ENCODE measurements at regions not wholly inside any gene's neighbourhood (a gene's known extent, or its start where the extent isn't known, plus 50 kb on each side); places are given as distances from the start of the nearest gene placed in this dataset.

DNA sequence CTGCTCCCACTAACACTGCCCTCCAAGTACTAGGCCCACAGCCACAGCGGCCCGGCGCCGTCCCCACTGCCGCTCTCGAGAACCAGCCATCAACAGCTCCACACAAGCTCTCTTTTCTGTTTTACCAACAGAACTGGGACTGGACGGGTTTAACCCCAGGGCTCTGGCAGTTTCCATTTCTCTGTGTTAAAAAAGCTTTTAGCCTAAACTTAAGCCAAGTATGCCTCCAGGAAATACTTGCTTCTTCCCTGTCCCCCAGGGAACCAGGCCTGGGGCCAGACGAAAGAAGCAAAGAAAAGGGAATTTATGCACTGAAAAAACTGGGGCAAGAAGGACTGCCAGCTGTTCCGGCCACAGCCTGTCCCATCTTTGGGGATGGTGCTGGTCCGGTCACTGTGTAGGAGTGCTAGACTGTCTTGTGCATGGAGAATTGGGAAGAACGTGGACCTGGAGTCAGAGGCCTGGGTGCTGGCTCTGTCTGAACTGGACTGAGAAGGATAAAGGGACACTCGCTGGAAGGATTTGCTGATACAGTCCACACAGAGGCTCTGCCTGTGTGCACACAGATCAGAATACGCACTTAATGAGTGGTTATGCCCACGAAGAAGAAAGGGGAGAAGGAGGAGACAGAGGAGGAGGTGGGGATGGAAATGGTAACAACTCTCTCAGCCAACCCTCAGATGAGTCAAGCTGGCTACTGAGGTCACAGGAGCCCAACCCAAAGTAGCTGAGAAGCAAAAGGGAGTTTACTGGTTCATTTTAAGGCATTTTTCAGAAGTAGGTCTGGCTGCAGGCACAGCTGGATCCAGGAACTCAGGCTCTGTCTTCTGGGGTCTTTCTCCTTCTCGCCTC lies 254.4 kb upstream of the PMEPA1 start:
- TF ChIP-seq, protein P1, sequence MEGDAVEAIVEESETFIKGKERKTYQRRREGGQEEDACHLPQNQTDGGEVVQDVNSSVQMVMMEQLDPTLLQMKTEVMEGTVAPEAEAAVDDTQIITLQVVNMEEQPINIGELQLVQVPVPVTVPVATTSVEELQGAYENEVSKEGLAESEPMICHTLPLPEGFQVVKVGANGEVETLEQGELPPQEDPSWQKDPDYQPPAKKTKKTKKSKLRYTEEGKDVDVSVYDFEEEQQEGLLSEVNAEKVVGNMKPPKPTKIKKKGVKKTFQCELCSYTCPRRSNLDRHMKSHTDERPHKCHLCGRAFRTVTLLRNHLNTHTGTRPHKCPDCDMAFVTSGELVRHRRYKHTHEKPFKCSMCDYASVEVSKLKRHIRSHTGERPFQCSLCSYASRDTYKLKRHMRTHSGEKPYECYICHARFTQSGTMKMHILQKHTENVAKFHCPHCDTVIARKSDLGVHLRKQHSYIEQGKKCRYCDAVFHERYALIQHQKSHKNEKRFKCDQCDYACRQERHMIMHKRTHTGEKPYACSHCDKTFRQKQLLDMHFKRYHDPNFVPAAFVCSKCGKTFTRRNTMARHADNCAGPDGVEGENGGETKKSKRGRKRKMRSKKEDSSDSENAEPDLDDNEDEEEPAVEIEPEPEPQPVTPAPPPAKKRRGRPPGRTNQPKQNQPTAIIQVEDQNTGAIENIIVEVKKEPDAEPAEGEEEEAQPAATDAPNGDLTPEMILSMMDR (IDR thresholded peaks at IDR 0.05), result no peak
- intact Hi-C loops (cut with DNase I), result loop anchor here (5.0 to 10.0 kb wide), 2 partner anchors 213 to 299 kb away; no protein-coding TSS in a partner anchor
- DNase-seq (ENCODE audit: low spot score in 2 of 2), result peak in 1 of 2 donors; percentile 71
- Histone ChIP-seq H3K4me3 (peak overlapping the region in 1 of 2 donors; percentile 23), H3K27me3 (no peaks in the 10 kb centered on the region), H3K36me3 (no peaks in the 10 kb centered on the region), H3K4me1 (peaks cover 2 to 38% of the 10 kb centered on the region in 2 donors), H3K27ac (peak overlapping the region; percentile 86 to 87), H3K9me3 (no peaks in the 10 kb centered on the region)

DNA sequence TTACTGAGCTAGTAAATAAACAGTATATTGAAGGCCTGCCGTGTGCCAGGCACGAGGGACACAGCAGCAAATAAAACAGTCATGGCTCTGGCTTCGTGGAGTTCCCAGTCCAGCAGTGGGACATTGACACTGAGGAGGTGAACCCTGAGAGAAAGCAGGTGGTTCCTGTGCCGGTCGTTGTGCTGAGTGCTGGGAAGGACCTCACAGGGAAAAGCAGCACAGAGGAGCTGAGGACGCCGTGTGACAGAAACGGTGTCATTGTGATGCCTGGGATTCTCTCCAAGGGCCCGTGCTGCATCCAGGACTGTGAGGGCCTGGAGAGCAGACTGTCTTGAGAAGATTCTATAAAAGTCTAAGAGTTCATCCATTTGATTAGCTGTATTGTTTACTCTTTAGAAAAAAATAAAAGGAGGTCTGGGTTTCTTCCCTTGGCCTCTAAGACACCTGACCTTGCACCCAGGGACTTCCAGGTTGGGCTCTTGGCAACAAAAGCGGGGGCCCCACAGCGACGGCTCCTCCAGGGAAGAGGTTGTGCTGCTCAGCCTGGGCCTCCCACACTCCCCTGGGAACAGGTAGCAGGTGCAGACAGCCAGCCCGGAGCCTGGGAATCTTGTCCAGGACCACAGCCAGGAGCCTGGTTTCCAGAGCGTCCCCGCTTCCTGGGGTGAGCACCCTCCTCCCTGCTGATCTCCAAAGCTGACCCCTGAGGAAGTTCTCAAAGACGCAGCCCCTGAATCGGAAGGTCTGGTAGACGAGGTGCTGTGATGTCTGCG lies 251.2 kb upstream of the PMEPA1 start:
- Histone ChIP-seq H3K27me3 (no peaks in the 10 kb centered on the region), H3K4me1 (peaks cover 2 to 47% of the 10 kb centered on the region in 2 donors), H3K9me3 (no peaks in the 10 kb centered on the region), H3K36me3 (no peaks in the 10 kb centered on the region), H3K27ac (no peak overlapping the region), H3K4me3 (no peak overlapping the region)
- TF ChIP-seq, protein P1 (IDR thresholded peaks at IDR 0.05), result no peak
- intact Hi-C loops (cut with DNase I), result loop anchor here (5.0 to 10.0 kb wide), 2 partner anchors 216 to 296 kb away; no protein-coding TSS in a partner anchor
- DNase-seq (ENCODE audit: low spot score in 2 of 2), result no peak

DNA sequence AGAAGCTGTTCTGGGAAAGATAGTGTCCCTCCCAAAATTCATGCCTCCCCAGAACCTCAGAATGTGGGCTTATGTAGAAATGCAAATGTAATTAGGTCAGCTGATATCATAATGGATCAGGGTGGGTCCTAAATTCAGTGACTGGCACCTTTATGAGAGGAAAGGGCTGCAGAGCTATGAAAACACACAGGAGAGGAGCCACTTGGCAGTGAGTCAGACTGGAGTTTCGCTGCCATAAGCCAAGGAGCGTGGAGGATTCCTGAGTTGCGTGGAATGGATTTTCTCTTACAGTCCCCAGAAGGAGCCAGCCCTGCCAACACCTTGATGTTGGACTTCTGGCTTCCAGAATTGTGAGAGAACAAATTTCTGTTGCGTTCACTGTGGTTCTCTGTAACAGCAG lies 249.8 kb upstream of the PMEPA1 start:
- Histone ChIP-seq H3K27me3 (no peaks in the 10 kb centered on the region), H3K4me3 (no peak overlapping the region), H3K27ac (no peak overlapping the region), H3K4me1 (peaks cover 2 to 37% of the 10 kb centered on the region in 2 donors), H3K36me3 (no peaks in the 10 kb centered on the region), H3K9me3 (no peaks in the 10 kb centered on the region)
- no peak for DNase-seq (ENCODE audit: low spot score in 2 of 2)
- TF ChIP-seq, protein P1 (IDR thresholded peaks at IDR 0.05), result no peak
- intact Hi-C loops (cut with DNase I), result no loop called here

DNA sequence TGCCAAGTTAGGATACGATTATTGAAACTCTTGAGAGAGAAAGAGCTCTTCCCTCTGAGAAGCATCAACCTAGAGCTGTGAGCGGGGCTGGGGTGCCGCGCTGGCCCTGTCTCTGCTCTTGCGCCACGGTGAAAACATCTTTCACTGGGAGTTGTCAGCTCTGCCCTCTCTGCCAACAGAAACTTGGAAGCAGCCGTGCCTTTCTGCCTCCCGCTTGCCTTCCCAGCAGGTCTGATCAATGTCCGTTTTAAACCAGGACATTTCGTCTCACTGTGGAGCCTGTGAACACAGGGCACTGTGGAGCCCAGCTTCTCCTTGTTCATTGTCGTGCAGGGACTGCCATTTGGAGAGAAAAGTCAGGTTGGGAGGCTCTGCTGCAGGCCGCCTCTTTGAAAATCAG lies 249.2 kb upstream of the PMEPA1 start:
- intact Hi-C loops (cut with DNase I), result no loop called here
- Histone ChIP-seq H3K27me3 (no peaks in the 10 kb centered on the region), H3K9me3 (no peaks in the 10 kb centered on the region), H3K36me3 (no peaks in the 10 kb centered on the region), H3K4me1 (peaks cover 2 to 33% of the 10 kb centered on the region in 2 donors), H3K27ac (no peak overlapping the region), H3K4me3 (no peak overlapping the region)
- no peak for DNase-seq (ENCODE audit: low spot score in 2 of 2)
- TF ChIP-seq, protein P1 (IDR thresholded peaks at IDR 0.05), result no peak

DNA sequence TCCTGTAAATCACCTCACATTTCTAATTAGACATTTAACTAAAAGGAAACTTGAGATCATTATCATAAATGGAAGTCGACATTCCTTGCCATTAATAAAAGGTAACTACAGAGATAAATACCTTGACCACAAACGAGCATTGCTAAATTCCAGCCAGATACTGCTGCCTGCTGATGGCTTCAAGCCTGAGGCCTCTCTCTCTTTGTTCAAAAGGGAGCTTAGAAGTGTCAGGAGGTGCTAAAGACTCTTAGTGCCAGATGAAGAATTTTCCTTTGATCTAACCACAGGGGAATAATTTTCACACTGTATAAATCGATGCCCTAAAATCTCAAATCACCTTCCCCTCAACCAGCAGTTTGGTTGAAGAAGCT lies 248.2 kb upstream of the PMEPA1 start:
- Histone ChIP-seq H3K27ac (no peak overlapping the region), H3K4me1 (peaks cover 1 to 24% of the 10 kb centered on the region in 2 donors), H3K4me3 (no peak overlapping the region), H3K27me3 (no peaks in the 10 kb centered on the region), H3K9me3 (no peaks in the 10 kb centered on the region), H3K36me3 (no peaks in the 10 kb centered on the region)
- intact Hi-C loops (cut with DNase I), result no loop called here
- no peak for DNase-seq (ENCODE audit: low spot score in 2 of 2)
- TF ChIP-seq, protein P1 (IDR thresholded peaks at IDR 0.05), result no peak

Data from ascending aorta (tissue), 2 donors.